LNCaP clone FGC (cell line): ENCODE measurements at regions not wholly inside any gene's neighbourhood (a gene's known extent, or its start where the extent isn't known, plus 50 kb on each side); places are given as distances from the start of the nearest gene placed in this dataset.

Experiments
- DNase-seq: peaks from one replicate; pipeline ENCODE4 v3.0.0-alpha.2; 2011; ENCODE audit warnings: low read depth
- H3K4me3 ChIP-seq: 2 replicates; pipeline ENCODE4 v1.5.1; 2011; ENCODE audit warnings: mild to moderate bottlenecking, low read depth, low read length, control low read depth
- TF ChIP-seq, protein P1 (sequence below): IDR thresholded peaks from 2 replicates; pipeline ENCODE4 v1.5.1; 2012; ENCODE audit warnings: mild to moderate bottlenecking; ENCODE audit not compliant: control insufficient read depth, insufficient read depth; ENCODE audit errors: extremely low read depth

- TF ChIP-seq, protein P1, sequence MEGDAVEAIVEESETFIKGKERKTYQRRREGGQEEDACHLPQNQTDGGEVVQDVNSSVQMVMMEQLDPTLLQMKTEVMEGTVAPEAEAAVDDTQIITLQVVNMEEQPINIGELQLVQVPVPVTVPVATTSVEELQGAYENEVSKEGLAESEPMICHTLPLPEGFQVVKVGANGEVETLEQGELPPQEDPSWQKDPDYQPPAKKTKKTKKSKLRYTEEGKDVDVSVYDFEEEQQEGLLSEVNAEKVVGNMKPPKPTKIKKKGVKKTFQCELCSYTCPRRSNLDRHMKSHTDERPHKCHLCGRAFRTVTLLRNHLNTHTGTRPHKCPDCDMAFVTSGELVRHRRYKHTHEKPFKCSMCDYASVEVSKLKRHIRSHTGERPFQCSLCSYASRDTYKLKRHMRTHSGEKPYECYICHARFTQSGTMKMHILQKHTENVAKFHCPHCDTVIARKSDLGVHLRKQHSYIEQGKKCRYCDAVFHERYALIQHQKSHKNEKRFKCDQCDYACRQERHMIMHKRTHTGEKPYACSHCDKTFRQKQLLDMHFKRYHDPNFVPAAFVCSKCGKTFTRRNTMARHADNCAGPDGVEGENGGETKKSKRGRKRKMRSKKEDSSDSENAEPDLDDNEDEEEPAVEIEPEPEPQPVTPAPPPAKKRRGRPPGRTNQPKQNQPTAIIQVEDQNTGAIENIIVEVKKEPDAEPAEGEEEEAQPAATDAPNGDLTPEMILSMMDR: no peak
Observed at GRCh38 chr2:236661762-236662110, 92.1 kb downstream of the ACKR3 start.

DNA sequence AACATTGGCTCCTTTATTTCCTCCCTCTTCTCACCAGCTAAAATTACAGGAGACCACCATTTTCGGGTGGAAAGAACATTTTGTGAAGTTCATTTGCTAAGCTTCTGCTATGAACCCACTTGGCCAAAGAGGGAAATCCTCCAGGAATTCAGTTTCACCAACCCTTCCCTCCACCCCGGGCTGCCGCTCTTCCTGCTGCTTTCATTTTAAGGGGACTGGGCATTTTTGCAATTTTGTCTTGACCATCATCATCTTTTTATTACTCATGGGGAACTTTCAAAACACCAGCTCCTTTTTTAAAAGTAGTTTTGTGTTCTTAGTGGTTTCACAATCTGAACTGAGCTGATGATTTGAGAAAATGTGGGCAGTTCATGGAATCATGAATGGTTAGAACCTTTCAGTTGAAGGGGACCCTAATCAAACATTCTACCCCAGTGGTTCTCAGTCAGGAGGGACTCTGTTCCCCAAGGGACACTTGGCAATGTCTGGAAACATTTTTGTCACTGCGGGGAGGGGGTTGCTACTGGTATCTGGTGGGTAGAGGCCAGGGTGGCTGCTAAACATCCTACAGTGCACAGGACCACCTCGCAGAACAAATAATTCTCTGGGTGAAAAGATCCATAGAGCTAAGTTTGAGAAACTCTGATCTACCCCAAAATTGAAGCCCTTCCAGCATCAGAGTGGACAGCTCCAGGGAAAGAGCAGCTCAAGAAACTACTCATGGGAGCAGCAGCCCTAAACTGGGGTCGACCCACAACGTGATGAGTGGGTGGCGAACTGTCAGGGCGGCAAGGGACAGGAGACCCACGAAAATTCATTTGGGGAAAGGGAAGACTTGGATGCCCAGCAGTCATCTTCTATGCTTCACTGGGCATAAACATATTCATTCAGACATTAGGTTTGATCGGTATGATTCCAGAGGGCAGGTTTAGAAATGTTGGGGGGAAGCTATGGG is 92.9 kb downstream of the ACKR3 start:
- no peak overlapping the region for H3K4me3 ChIP-seq
- TF ChIP-seq, protein P1: no peak
- DNase-seq: no peak

More at GRCh38 chr2:236661762-236662110, 92.1 kb downstream of the ACKR3 start:
- no peak overlapping the region for H3K4me3 ChIP-seq
- DNase-seq: no peak

GRCh38 chr2:236663287-236664101 is 93.9 kb downstream of the ACKR3 start:
- H3K4me3 ChIP-seq: no peak overlapping the region
- TF ChIP-seq, protein P1: no peak
- DNase-seq: no peak

DNA sequence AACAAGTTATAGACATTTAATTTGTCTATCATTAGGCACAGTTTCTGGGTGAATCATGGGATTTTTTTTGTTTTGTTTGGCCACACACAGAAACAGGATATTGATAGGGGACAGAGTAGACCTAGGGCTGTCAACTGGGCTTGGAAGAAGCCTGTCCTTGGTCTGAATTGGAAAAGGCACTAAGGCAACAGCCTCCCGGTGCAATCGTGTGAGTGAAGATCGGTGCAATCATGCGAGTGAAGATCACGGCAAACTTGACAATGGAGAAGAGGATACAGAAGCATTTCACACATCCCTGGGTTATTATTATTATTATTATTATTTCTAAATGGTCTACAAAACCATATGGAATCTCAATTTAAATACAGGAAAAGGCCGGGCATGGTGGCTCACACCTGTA is 94.5 kb downstream of the ACKR3 start:
- TF ChIP-seq, protein P1: no peak
- no peak overlapping the region for H3K4me3 ChIP-seq

GRCh38 chr2:236665101-236665500 is 95.5 kb downstream of the ACKR3 start:
- DNase-seq: no peak
- TF ChIP-seq, protein P1: no peak
- H3K4me3 ChIP-seq: no peak overlapping the region

More for the DNA sequence above, 94.5 kb downstream of the ACKR3 start:
- no peak for DNase-seq

DNA sequence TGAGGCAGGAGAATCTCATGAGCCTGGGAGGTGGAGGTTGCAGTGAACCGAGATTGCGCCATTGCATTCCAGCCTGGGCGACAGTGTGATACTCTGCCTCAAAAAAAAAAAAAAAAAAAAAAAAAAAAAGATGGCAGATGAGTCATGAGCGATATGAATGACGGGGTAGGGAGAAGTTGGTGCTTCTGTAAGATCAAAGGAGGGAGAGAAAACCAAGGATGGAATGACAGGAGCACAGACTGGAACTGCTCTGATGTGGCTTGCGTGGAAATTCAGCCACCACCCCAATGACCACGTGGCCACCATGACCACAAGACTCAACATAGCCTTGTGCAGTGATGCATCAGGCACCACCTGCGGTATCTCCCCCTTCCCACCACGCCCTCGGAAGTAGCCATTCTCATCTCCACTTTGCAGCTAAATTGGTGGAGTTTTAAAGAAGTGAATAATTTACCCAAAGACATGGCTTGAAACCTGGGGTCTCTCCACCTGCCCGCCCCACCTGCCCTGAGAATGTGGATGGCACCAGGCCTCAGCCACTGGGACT is 96.0 kb downstream of the ACKR3 start:
- TF ChIP-seq, protein P1: no peak
- H3K4me3 ChIP-seq: no peak overlapping the region
- no peak for DNase-seq
